ENCODE measurements at regions not wholly inside any gene's neighbourhood (a gene's known extent, or its start where the extent isn't known, plus 50 kb on each side); places are given as distances from the start of the nearest gene placed in this dataset.

GRCh38 chr14:105863296-105864108 is 337.1 kb downstream of the TMEM121 start:
- Mint-ChIP-seq H3K4me1 (ENCODE audit: low read depth) (no peaks in the 10 kb centered on the region), H3K4me3 (ENCODE audit: unreplicated experiment) (no peak overlapping the region), H3K27ac (ENCODE audit: unreplicated experiment) (no peak overlapping the region), H3K27me3 (ENCODE audit: low read depth) (no peaks in the 10 kb centered on the region), H3K36me3 (ENCODE audit: low read depth) (peaks cover 3% of the 10 kb centered on the region), H3K9me3 (ENCODE audit: low read depth) (peaks cover 21% of the 10 kb centered on the region)
- peak; percentile 87 for DNase-seq (ENCODE audit: low spot score)
- TF ChIP-seq CTCF (IDR thresholded peaks at IDR 0.05) = no peak

- peak; percentile 74 for DNase-seq (ENCODE audit: low spot score)
- no peaks in the 10 kb centered on the region for H3K27me3 Mint-ChIP-seq (ENCODE audit: low read depth)
- H3K27ac Mint-ChIP-seq (ENCODE audit: unreplicated experiment) = no peak overlapping the region
- H3K4me3 Mint-ChIP-seq (ENCODE audit: unreplicated experiment) = no peak overlapping the region
- peaks cover 26% of the 10 kb centered on the region for H3K9me3 Mint-ChIP-seq (ENCODE audit: low read depth)
- no peak for TF ChIP-seq CTCF (IDR thresholded peaks at IDR 0.05)
- no peaks in the 10 kb centered on the region for H3K4me1 Mint-ChIP-seq (ENCODE audit: low read depth)
- peaks cover 3% of the 10 kb centered on the region for H3K36me3 Mint-ChIP-seq (ENCODE audit: low read depth)
Measured at GRCh38 chr14:105864116-105864515, 337.7 kb downstream of the TMEM121 start.

GRCh38 chr14:105864651-105865265 is 338.4 kb downstream of the TMEM121 start:
- peak; percentile 87 for DNase-seq (ENCODE audit: low spot score)
- Mint-ChIP-seq H3K4me1 (ENCODE audit: low read depth) (no peaks in the 10 kb centered on the region), H3K27me3 (ENCODE audit: low read depth) (no peaks in the 10 kb centered on the region), H3K9me3 (ENCODE audit: low read depth) (peaks cover 31% of the 10 kb centered on the region), H3K4me3 (ENCODE audit: unreplicated experiment) (no peak overlapping the region), H3K27ac (ENCODE audit: unreplicated experiment) (no peak overlapping the region), H3K36me3 (ENCODE audit: low read depth) (peaks cover 3% of the 10 kb centered on the region)
- no peak for TF ChIP-seq CTCF (IDR thresholded peaks at IDR 0.05)

- Mint-ChIP-seq H3K27ac (ENCODE audit: unreplicated experiment) (no peak overlapping the region), H3K36me3 (ENCODE audit: low read depth) (peaks cover 3% of the 10 kb centered on the region), H3K9me3 (ENCODE audit: low read depth) (peaks cover 33% of the 10 kb centered on the region), H3K4me1 (ENCODE audit: low read depth) (no peaks in the 10 kb centered on the region), H3K4me3 (ENCODE audit: unreplicated experiment) (no peak overlapping the region), H3K27me3 (ENCODE audit: low read depth) (no peaks in the 10 kb centered on the region)
- no peak for DNase-seq (ENCODE audit: low spot score)
- no peak for TF ChIP-seq CTCF (IDR thresholded peaks at IDR 0.05)
Measured at GRCh38 chr14:105865266-105865903, 339.0 kb downstream of the TMEM121 start.

Measured in chondrocyte (in vitro differentiated cells).